BJ (cell line): ENCODE measurements at regions not wholly inside any gene's neighbourhood (a gene's known extent, or its start where the extent isn't known, plus 50 kb on each side); places are given as distances from the start of the nearest gene placed in this dataset.

Experiments
- CTCF ChIA-PET: fragments of 350-600 bp; formaldehyde crosslinking; extraction: SDS; loops from one replicate; lab custom pipeline; 2021; ENCODE audit warnings: antibody characterized with exemption, inconsistent platforms; lab: Yijun Ruan, JAX
- POLR2A ChIA-PET: fragments of 300-600 bp; sonication (Branson Sonifier 250); formaldehyde crosslinking; extraction: SDS; loops from one replicate; lab custom pipeline; 2021; ENCODE audit warnings: antibody characterized with exemption; lab: Charles Lee
- DNase-seq: peaks from one replicate; pipeline ENCODE4 v3.0.0-alpha.2; 2011; ENCODE audit warnings: low read depth
- H3K27me3 ChIP-seq: 2 replicates; pipeline ENCODE4 v1.6.0; 2011; ENCODE audit warnings: low read length; ENCODE audit not compliant: control insufficient read depth, insufficient read depth
- H3K36me3 ChIP-seq: 2 replicates; pipeline ENCODE4 v1.5.1; 2011; ENCODE audit warnings: low read length; ENCODE audit not compliant: control insufficient read depth, insufficient read depth
- H3K4me3 ChIP-seq: 2 replicates; pipeline ENCODE4 v1.5.1; 2011; ENCODE audit warnings: low read depth, mild to moderate bottlenecking, control low read depth, low read length
- TF ChIP-seq, protein P1 (sequence below): IDR thresholded peaks from 2 replicates; pipeline ENCODE4 v1.5.1; 2011; ENCODE audit warnings: low read depth, mild to moderate bottlenecking, control low read depth, inconsistent platforms, low read length, moderate library complexity; ENCODE audit not compliant: insufficient read depth

DNA sequence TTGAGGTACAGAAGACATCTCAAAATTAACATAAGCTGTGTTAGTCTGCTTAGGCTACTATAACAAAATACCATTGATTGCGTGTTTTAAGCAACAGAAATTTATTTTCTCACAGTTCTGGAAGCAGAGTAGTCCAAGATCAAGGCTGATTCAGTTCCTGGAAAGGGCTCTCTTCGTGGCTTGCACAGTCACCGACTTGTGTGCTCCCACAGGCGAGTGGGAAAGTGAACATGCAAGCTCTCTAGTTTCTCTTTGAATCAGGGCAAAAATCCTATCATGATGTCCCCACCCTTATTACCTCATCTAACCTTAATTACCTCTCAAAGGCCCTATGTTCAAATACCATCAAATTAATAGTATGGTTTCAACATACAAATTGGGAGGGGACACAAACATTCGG lies 505.9 kb downstream of the ZIC1 start:
- ChIA-PET POLR2A (interaction anchor here (0.7 kb wide), 1 partner anchor 498 kb away, joined by 3 read pairs; no protein-coding TSS in a partner anchor), CTCF (no interaction called here)
- H3K27me3 ChIP-seq = no peaks in the 10 kb centered on the region
- no peak overlapping the region for H3K4me3 ChIP-seq
- TF ChIP-seq, protein P1, sequence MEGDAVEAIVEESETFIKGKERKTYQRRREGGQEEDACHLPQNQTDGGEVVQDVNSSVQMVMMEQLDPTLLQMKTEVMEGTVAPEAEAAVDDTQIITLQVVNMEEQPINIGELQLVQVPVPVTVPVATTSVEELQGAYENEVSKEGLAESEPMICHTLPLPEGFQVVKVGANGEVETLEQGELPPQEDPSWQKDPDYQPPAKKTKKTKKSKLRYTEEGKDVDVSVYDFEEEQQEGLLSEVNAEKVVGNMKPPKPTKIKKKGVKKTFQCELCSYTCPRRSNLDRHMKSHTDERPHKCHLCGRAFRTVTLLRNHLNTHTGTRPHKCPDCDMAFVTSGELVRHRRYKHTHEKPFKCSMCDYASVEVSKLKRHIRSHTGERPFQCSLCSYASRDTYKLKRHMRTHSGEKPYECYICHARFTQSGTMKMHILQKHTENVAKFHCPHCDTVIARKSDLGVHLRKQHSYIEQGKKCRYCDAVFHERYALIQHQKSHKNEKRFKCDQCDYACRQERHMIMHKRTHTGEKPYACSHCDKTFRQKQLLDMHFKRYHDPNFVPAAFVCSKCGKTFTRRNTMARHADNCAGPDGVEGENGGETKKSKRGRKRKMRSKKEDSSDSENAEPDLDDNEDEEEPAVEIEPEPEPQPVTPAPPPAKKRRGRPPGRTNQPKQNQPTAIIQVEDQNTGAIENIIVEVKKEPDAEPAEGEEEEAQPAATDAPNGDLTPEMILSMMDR = no peak
- DNase-seq = no peak
- no peaks in the 10 kb centered on the region for H3K36me3 ChIP-seq

GRCh38 chr3:147919496-147919895 lies 510.3 kb downstream of the ZIC1 start:
- ChIA-PET POLR2A (no interaction called here), CTCF (no interaction called here)
- no peak for DNase-seq
- Histone ChIP-seq H3K27me3 (no peaks in the 10 kb centered on the region), H3K36me3 (no peaks in the 10 kb centered on the region), H3K4me3 (no peak overlapping the region)
- TF ChIP-seq, protein P1 = no peak

GRCh38 chr3:147921051-147921450 lies 511.9 kb downstream of the ZIC1 start:
- ChIA-PET POLR2A (no interaction called here), CTCF (interaction anchor here (0.5 kb wide), 1 partner anchor 677 kb away, joined by 3 read pairs; no protein-coding TSS in a partner anchor)
- TF ChIP-seq, protein P1 = no peak
- no peaks in the 10 kb centered on the region for H3K27me3 ChIP-seq
- no peak overlapping the region for H3K4me3 ChIP-seq
- no peaks in the 10 kb centered on the region for H3K36me3 ChIP-seq
- no peak for DNase-seq

DNA sequence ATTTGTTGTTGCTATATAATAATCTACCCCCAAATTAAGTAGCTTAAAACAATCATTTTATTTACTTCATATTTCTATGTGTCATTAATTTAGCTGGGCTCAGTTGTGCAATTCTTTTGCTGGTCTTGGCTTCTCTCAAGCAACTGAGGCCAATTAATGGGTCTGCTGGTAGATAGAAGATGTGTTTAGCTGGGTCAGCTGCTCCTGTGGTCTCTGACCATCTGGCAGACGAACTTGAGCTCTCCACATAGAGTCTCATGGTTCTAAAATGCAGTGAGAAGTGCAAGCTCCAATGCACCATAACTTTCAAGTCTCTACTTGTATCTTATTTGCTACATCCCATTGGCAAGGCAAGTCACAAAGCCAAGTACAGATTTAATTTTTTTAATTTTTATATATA lies 515.6 kb downstream of the ZIC1 start:
- TF ChIP-seq, protein P1 = no peak
- no peak for DNase-seq
- ChIA-PET CTCF (interaction anchor here (0.6 kb wide), 1 partner anchor 1916 kb away, joined by 3 read pairs; no protein-coding TSS in a partner anchor), POLR2A (no interaction called here)
- no peaks in the 10 kb centered on the region for H3K27me3 ChIP-seq
- H3K4me3 ChIP-seq = no peak overlapping the region
- H3K36me3 ChIP-seq = no peaks in the 10 kb centered on the region

- ChIA-PET CTCF (interaction anchor here (0.6 kb wide), 1 partner anchor 1916 kb away, joined by 3 read pairs; no protein-coding TSS in a partner anchor), POLR2A (no interaction called here)
- TF ChIP-seq, protein P1 = no peak
- H3K27me3 ChIP-seq = no peaks in the 10 kb centered on the region
- DNase-seq = no peak
- no peaks in the 10 kb centered on the region for H3K36me3 ChIP-seq
- H3K4me3 ChIP-seq = no peak overlapping the region
These were observed 516.1 kb downstream of the ZIC1 start for GRCh38 chr3:147925272-147925671.
